ENCODE measurements at regions not wholly inside any gene's neighbourhood (a gene's known extent, or its start where the extent isn't known, plus 50 kb on each side); places are given as distances from the start of the nearest gene placed in this dataset.

DNA sequence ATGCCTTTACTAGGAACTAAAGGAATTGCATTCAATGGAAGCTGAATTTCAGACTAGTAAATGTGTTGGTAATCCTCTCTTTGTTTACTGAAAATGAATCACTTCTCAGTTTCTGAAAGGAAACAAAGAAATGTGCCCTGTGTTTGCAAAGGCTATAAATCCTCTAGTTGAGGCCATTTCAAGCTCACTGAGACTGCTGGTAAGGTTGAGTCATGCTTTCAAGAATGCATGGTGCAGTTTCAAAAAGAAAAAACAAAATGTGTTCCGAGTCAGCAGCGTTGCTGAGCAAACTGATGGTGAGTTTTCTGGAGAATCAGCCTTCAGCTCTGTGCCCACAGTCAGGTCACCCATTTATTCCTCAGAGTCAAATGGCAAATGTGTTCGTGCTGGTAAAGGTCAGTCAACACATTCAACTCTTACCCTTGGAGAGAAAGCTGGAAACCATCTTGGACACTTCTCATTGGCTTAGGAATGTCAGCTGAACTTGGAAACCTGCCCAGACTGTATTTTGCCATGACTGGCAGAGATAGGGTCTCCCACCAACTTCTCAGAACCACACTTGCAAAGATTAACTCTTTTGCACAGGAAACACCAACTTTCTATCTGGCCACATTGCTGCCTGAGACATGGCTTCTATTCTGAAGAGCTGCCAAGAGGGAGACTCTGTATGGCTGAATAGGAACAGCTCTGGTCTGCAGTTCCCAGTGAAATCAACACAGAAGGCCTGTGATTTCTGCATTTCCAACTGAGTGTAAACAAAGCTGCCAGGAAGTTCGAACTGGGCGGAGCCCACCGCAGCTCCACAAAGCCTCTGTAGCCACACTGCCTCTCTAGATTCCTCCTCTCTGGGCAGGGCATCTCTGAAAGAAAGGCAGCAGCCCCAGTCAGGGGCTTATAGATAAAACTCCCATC lies 484.4 kb downstream of the ATP23 start:
- TF ChIP-seq POLR2A (IDR thresholded peaks at IDR 0.05) (no peak), POLR2AphosphoS5 (IDR thresholded peaks at IDR 0.05) (peak; percentile 88), CTCF (IDR thresholded peaks at IDR 0.05) (no peak), EP300 (IDR thresholded peaks at IDR 0.05) (no peak)

Measured in gastroesophageal sphincter (tissue), 3 donors.